HCT116 (cell line): ENCODE measurements at regions not wholly inside any gene's neighbourhood (a gene's known extent, or its start where the extent isn't known, plus 50 kb on each side); places are given as distances from the start of the nearest gene placed in this dataset.

ENCODE experiments used
- ATAC-seq: fragments of 200-7000 bp; cut with Tn5 transposase; 2 replicates; pipeline ENCODE4 v1.9.1; 2020; ENCODE audit warnings: mild to moderate bottlenecking, moderate library complexity
- BruUV-seq: library from RNA; stranded (reverse); fragments of 400-500 nt; replicated peaks from 2 replicates; lab custom pipeline; 2021; lab: Mats Ljungman, UMichigan
- CTCF ChIA-PET: fragments of 300-600 bp; sonication (Branson Sonifier 250); formaldehyde crosslinking; loops from one replicate; lab custom pipeline; 2021; ENCODE audit warnings: antibody characterized with exemption; lab: Charles Lee
- POLR2A ChIA-PET: fragments of 300-600, 350-600 bp; sonication (Branson Sonifier 250); formaldehyde crosslinking; loops from one replicate; lab custom pipeline; 2021; ENCODE audit warnings: antibody characterized with exemption; lab: Charles Lee
- RAD21 ChIA-PET, 2 experiments: fragments of 300-600 bp; sonication (Branson Sonifier 250); formaldehyde crosslinking; loops; one replicate each; lab custom pipeline; 2023; ENCODE audit warnings: low total read pairs in 2 of 2; ENCODE audit not compliant: uncharacterized antibody in 2 of 2, unreplicated experiment in 2 of 2, low non-redundant PET in 1 of 2; lab: Charles Lee
- DNase-seq: peaks from one replicate; pipeline ENCODE4 v3.0.0-alpha.2; 2010; ENCODE audit warnings: low read depth, low spot score
- H2AFZ ChIP-seq: fragments of 200-600 bp; shearing (Covaris generic), sonication (generic); 2 replicates; pipeline ENCODE4 v1.6.1; 2017; ENCODE audit warnings: low read depth, mixed run types, mixed read lengths, antibody characterized with exemption, low read length; ENCODE audit not compliant: poor library complexity, severe bottlenecking
- H3K27ac ChIP-seq: 2 replicates; pipeline ENCODE4 v1.5.1; 2012; ENCODE audit warnings: low read depth, low read length
- H3K27me3 ChIP-seq: fragments of 200-600 bp; sonication (generic); 2 replicates; pipeline ENCODE4 v1.6.1; 2016; ENCODE audit warnings: mixed run types, low read length, mixed read lengths; ENCODE audit not compliant: insufficient read depth
- H3K36me3 ChIP-seq, 2 experiments: fragments of 200-500 bp in 1 of 2; fragments of 200-600 bp in 1 of 2; sonication (Bioruptor generic) in 1 of 2; sonication (generic) in 1 of 2; 2 replicates each; pipeline versions ENCODE4 v1.5.1 to v1.6.1; 2014 to 2016; ENCODE audit warnings: low read length in 2 of 2, inconsistent platforms in 1 of 2, mixed read lengths in 1 of 2, mixed run types in 1 of 2; ENCODE audit not compliant: insufficient read depth in 2 of 2, control insufficient read depth in 1 of 2
- H3K4me1 ChIP-seq, 2 experiments: fragments of 200-600 bp in 1 of 2; sonication (generic) in 1 of 2; 2 replicates each; pipeline versions ENCODE4 v1.5.1 to v1.6.1; 2012 to 2017; ENCODE audit warnings: low read length in 2 of 2, inconsistent platforms in 1 of 2, mild to moderate bottlenecking in 1 of 2, mixed read lengths in 1 of 2, mixed run types in 1 of 2, moderate library complexity in 1 of 2; ENCODE audit not compliant: insufficient read depth in 2 of 2, control insufficient read depth in 1 of 2
- H3K4me2 ChIP-seq: fragments of 200-600 bp; sonication (generic); 2 replicates; pipeline ENCODE4 v1.6.1; 2017; ENCODE audit warnings: mixed run types, low read length, mixed read lengths
- H3K4me3 ChIP-seq, 2 experiments: fragments of 200-600 bp in 1 of 2; sonication (generic) in 1 of 2; replicated peaks in 1 of 2; 2 replicates each; pipeline ENCODE4 v1.5.1; 2011 to 2016; ENCODE audit warnings: low read length in 2 of 2, control low read depth in 1 of 2, low read depth in 1 of 2, mild to moderate bottlenecking in 1 of 2, mixed read lengths in 1 of 2, mixed run types in 1 of 2
- H3K79me2 ChIP-seq: fragments of 200-600 bp; sonication (generic); 2 replicates; pipeline ENCODE4 v1.6.1; 2017; ENCODE audit warnings: mild to moderate bottlenecking, mixed run types, low read length, moderate library complexity, mixed read lengths; ENCODE audit not compliant: insufficient read depth
- H3K9ac ChIP-seq: fragments of 200-600 bp; sonication (generic); 2 replicates; pipeline ENCODE4 v1.6.1; 2016; ENCODE audit warnings: low read length, mixed read lengths
- H3K9me2 ChIP-seq: fragments of 200-600 bp; sonication (generic), shearing (Covaris generic); 2 replicates; pipeline ENCODE4 v1.6.1; 2017; ENCODE audit warnings: mixed run types, mild to moderate bottlenecking, moderate library complexity; ENCODE audit not compliant: insufficient read depth
- H3K9me3 ChIP-seq, 2 experiments: fragments of 200-500 bp in 1 of 2; fragments of 200-600 bp in 1 of 2; sonication (Bioruptor generic) in 1 of 2; sonication (generic) in 1 of 2; 2 replicates each; pipeline ENCODE4 v1.6.1; 2014 to 2017; ENCODE audit warnings: low read length in 2 of 2, mixed read lengths in 2 of 2, inconsistent platforms in 1 of 2, low read depth in 1 of 2, mild to moderate bottlenecking in 1 of 2, mixed run types in 1 of 2, moderate library complexity in 1 of 2; ENCODE audit not compliant: control insufficient read depth in 1 of 2, insufficient read depth in 1 of 2
- H4K20me1 ChIP-seq: fragments of 200-600 bp; sonication (generic), shearing (Covaris generic); 2 replicates; pipeline ENCODE4 v1.6.1; 2017; ENCODE audit warnings: mixed run types, mild to moderate bottlenecking, moderate library complexity; ENCODE audit not compliant: insufficient read depth
- CEBPB ChIP-seq: IDR thresholded peaks from 2 replicates; pipeline ENCODE4 v1.6.1; 2012; ENCODE audit warnings: low read depth
- EGR1 ChIP-seq: IDR thresholded peaks from 2 replicates; pipeline ENCODE4 v1.6.1; 2012; ENCODE audit warnings: low read depth
- ELF1 ChIP-seq: IDR thresholded peaks from 2 replicates; pipeline ENCODE4 v1.6.1; 2012; ENCODE audit warnings: low read depth, borderline replicate concordance
- EZH2 ChIP-seq: fragments of 200-600 bp; sonication (generic); IDR thresholded peaks from 2 replicates; pipeline ENCODE4 v1.6.1; 2017; ENCODE audit warnings: antibody characterized with exemption, mixed run types
- EZH2phosphoT487 ChIP-seq: fragments of 200-600 bp; IDR thresholded peaks from 2 replicates; pipeline ENCODE4 v1.6.1; 2018; ENCODE audit warnings: antibody characterized with exemption, borderline replicate concordance
- FOSL1 ChIP-seq: IDR thresholded peaks from 2 replicates; pipeline ENCODE4 v1.6.1; 2012; ENCODE audit warnings: low read depth
- POLR2A ChIP-seq: IDR thresholded peaks from 2 replicates; pipeline ENCODE4 v1.7.0; 2011; ENCODE audit warnings: borderline replicate concordance; ENCODE audit not compliant: insufficient read depth, insufficient read length; ENCODE audit errors: extremely low read depth
- SP1 ChIP-seq: IDR thresholded peaks from 2 replicates; pipeline ENCODE4 v1.6.1; 2012; ENCODE audit warnings: low read depth
- SRF ChIP-seq: IDR thresholded peaks from 2 replicates; pipeline ENCODE4 v1.6.1; 2012; ENCODE audit warnings: low read depth
- TCF7L2 ChIP-seq: IDR thresholded peaks from 2 replicates; pipeline ENCODE4 v1.7.0; 2011; ENCODE audit warnings: borderline replicate concordance, inconsistent platforms; ENCODE audit not compliant: insufficient read depth, insufficient read length; ENCODE audit errors: extremely low read depth
- ZFX ChIP-seq: fragments of 450-650 bp; IDR thresholded peaks from 2 replicates; pipeline ENCODE4 v1.6.1; 2017
- ZNF274 ChIP-seq: fragments of 200-500 bp; sonication (Bioruptor generic); IDR thresholded peaks from 2 replicates; pipeline ENCODE4 v1.6.1; 2014; ENCODE audit warnings: mild to moderate bottlenecking, low read depth, low read length, inconsistent platforms
- intact Hi-C: fragments of 100-400 bp; cut with micrococcal nuclease; formaldehyde crosslinking; loops from 2 replicates; pipeline ENCODE4 v1.10.0; 2022
- TF ChIP-seq, protein P1 (sequence below): IDR thresholded peaks from 2 replicates; pipeline ENCODE4 v1.6.1; 2012
- TF ChIP-seq, protein P2 (sequence below): IDR thresholded peaks from 2 replicates; pipeline ENCODE4 v1.6.1; 2011; ENCODE audit warnings: mild to moderate bottlenecking, low read length, moderate library complexity; ENCODE audit not compliant: insufficient replicate concordance; ENCODE audit errors: extremely low read depth
- TF ChIP-seq, protein P3 (sequence below), 3 experiments: fragments of 200-600 bp in 1 of 3; sonication (generic) in 1 of 3; IDR thresholded peaks in 2 of 3; conservative IDR thresholded peaks in 1 of 3; 2 replicates each; pipeline ENCODE4 v1.5.1; 2012 to 2017; ENCODE audit warnings: low read depth in 2 of 3, low read length in 2 of 3, antibody characterized with exemption in 1 of 3, borderline replicate concordance in 1 of 3, control low read depth in 1 of 3, mild to moderate bottlenecking in 1 of 3, mixed read lengths in 1 of 3, mixed run types in 1 of 3, moderate library complexity in 1 of 3; ENCODE audit not compliant: insufficient read depth in 1 of 3
- TF ChIP-seq, protein P4 (sequence below): IDR thresholded peaks from 2 replicates; pipeline ENCODE4 v1.6.1; 2012; ENCODE audit warnings: low read depth

DNA sequence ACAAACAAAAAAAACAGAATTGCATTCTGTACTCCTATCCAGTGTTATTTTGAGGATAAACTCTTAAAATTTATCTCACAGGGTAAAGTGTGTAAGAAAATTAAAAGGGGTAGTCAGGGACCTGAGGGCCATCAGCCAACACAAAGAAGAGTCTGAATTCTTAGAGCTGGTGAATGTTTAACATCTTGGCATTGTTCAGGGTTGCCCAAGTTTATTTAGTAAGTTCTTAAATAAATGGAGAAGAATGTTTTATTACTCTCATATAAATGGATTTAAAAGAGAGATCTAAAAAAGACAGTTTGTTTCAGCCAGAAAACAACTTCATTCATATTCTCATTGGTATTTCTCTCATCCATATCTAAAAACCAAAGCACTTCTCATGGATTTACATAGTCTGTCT is 171.7 kb downstream of the LACC1 start:
- Histone ChIP-seq H3K36me3 (no peaks in the 10 kb centered on the region), H3K9ac (no peak overlapping the region), H3K9me2 (no peaks in the 10 kb centered on the region), H3K27me3 (no peaks in the 10 kb centered on the region), H3K79me2 (no peaks in the 10 kb centered on the region), H2AFZ (no peak overlapping the region), H3K9me3 (no peaks in the 10 kb centered on the region), H3K27ac (no peak overlapping the region), H3K4me1 (no peaks in the 10 kb centered on the region), H3K4me3 (no peak overlapping the region), H3K4me2 (no peak overlapping the region)
- RAD21 ChIA-PET: no interaction called here
- no TSS peak for BruUV-seq
- POLR2A ChIA-PET: interaction anchor here (1.8 kb wide), 1 partner anchor 386 kb away, joined by 7 read pairs; no protein-coding TSS in a partner anchor
- no peak for DNase-seq
- ATAC-seq: no peak
- CTCF ChIA-PET: interaction anchor here (1.1 to 1.6 kb wide), 2 partner anchors 140 to 386 kb away, joined by 4 to 9 read pairs; no protein-coding TSS in a partner anchor
- TF ChIP-seq TCF7L2 (no peak), SRF (no peak), CEBPB (no peak), ZFX (no peak), POLR2A (no peak), EZH2phosphoT487 (no peak), ELF1 (no peak), SP1 (no peak), EGR1 (no peak), EZH2 (no peak), ZNF274 (no peak), FOSL1 (no peak)
- TF ChIP-seq, protein P1, sequence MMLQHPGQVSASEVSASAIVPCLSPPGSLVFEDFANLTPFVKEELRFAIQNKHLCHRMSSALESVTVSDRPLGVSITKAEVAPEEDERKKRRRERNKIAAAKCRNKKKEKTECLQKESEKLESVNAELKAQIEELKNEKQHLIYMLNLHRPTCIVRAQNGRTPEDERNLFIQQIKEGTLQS: no peak
- TF ChIP-seq, protein P2, sequence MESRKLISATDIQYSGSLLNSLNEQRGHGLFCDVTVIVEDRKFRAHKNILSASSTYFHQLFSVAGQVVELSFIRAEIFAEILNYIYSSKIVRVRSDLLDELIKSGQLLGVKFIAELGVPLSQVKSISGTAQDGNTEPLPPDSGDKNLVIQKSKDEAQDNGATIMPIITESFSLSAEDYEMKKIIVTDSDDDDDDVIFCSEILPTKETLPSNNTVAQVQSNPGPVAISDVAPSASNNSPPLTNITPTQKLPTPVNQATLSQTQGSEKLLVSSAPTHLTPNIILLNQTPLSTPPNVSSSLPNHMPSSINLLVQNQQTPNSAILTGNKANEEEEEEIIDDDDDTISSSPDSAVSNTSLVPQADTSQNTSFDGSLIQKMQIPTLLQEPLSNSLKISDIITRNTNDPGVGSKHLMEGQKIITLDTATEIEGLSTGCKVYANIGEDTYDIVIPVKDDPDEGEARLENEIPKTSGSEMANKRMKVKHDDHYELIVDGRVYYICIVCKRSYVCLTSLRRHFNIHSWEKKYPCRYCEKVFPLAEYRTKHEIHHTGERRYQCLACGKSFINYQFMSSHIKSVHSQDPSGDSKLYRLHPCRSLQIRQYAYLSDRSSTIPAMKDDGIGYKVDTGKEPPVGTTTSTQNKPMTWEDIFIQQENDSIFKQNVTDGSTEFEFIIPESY: no peak
- TF ChIP-seq, protein P3, sequence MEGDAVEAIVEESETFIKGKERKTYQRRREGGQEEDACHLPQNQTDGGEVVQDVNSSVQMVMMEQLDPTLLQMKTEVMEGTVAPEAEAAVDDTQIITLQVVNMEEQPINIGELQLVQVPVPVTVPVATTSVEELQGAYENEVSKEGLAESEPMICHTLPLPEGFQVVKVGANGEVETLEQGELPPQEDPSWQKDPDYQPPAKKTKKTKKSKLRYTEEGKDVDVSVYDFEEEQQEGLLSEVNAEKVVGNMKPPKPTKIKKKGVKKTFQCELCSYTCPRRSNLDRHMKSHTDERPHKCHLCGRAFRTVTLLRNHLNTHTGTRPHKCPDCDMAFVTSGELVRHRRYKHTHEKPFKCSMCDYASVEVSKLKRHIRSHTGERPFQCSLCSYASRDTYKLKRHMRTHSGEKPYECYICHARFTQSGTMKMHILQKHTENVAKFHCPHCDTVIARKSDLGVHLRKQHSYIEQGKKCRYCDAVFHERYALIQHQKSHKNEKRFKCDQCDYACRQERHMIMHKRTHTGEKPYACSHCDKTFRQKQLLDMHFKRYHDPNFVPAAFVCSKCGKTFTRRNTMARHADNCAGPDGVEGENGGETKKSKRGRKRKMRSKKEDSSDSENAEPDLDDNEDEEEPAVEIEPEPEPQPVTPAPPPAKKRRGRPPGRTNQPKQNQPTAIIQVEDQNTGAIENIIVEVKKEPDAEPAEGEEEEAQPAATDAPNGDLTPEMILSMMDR (IDR thresholded peaks at IDR 0.05 in 2 of 3, conservative IDR thresholded peaks at IDR 0.05 in 1 of 3; ENCODE audit: borderline replicate concordance in 1 of 3, insufficient read depth in 1 of 3, low read depth in 2 of 3, low read length in 2 of 3): no peak
- TF ChIP-seq, protein P4, sequence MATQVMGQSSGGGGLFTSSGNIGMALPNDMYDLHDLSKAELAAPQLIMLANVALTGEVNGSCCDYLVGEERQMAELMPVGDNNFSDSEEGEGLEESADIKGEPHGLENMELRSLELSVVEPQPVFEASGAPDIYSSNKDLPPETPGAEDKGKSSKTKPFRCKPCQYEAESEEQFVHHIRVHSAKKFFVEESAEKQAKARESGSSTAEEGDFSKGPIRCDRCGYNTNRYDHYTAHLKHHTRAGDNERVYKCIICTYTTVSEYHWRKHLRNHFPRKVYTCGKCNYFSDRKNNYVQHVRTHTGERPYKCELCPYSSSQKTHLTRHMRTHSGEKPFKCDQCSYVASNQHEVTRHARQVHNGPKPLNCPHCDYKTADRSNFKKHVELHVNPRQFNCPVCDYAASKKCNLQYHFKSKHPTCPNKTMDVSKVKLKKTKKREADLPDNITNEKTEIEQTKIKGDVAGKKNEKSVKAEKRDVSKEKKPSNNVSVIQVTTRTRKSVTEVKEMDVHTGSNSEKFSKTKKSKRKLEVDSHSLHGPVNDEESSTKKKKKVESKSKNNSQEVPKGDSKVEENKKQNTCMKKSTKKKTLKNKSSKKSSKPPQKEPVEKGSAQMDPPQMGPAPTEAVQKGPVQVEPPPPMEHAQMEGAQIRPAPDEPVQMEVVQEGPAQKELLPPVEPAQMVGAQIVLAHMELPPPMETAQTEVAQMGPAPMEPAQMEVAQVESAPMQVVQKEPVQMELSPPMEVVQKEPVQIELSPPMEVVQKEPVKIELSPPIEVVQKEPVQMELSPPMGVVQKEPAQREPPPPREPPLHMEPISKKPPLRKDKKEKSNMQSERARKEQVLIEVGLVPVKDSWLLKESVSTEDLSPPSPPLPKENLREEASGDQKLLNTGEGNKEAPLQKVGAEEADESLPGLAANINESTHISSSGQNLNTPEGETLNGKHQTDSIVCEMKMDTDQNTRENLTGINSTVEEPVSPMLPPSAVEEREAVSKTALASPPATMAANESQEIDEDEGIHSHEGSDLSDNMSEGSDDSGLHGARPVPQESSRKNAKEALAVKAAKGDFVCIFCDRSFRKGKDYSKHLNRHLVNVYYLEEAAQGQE: no peak
- TF ChIP-seq, all 23 proteins: peak for 0
- no peaks in the 10 kb centered on the region for H4K20me1 ChIP-seq
- intact Hi-C loops: loop anchor here (5.0 kb wide), 2 partner anchors 91 to 191 kb away; no protein-coding TSS in a partner anchor
